ENCODE measurements at regions not wholly inside any gene's neighbourhood (a gene's known extent, or its start where the extent isn't known, plus 50 kb on each side); places are given as distances from the start of the nearest gene placed in this dataset.

DNA sequence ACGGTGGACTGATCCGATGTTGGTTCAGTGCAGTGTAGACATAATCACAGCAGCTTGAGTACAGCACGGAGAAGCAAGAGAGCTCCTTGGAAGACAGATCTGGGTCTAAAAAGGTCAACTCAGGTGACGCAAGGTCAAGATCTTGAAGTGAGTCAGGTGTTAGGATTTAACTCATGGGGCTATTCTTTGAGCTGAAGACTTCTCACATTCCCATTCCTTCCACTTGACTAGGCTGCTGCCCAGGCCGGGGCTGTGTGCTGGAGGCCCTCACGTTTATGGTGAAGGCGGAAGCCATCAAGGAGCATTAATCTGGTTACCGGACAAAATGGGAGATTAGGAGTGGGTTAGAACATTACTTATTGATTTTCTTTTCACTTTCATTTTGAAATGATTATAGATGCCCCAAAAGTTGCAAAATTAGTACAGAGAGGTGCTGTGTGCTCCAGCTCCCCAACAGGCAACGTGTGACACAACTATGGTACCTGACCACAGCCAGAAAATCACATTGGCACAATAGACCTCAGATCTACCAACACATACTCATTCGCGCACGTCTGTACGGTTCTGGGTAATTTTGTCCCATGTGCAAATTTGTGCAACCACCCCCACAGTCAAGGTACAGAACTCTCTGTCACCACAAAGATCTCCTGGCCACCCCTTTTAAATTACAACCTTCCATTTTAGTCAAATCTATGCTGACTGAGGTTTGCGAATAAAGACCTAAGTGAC, 77.6 kb upstream of the SEC11C start:
- Mint-ChIP-seq H3K4me1 (ENCODE audit: low read depth) (no peaks in the 10 kb centered on the region), H3K27me3 (ENCODE audit: low read depth) (peaks cover 6% of the 10 kb centered on the region), H3K27ac (no peak overlapping the region), H3K36me3 (ENCODE audit: low read depth) (no peaks in the 10 kb centered on the region), H3K9me3 (ENCODE audit: insufficient read depth) (no peaks in the 10 kb centered on the region), H3K4me3 (no peak overlapping the region)
- no peak for DNase-seq
- POLR2A ChIA-PET = no interaction called here
- no peak for ATAC-seq
- CTCF ChIA-PET = interaction anchor here (3.6 kb wide), 1 partner anchor 8 kb away, joined by 11 read pairs; no protein-coding TSS in a partner anchor

DNA sequence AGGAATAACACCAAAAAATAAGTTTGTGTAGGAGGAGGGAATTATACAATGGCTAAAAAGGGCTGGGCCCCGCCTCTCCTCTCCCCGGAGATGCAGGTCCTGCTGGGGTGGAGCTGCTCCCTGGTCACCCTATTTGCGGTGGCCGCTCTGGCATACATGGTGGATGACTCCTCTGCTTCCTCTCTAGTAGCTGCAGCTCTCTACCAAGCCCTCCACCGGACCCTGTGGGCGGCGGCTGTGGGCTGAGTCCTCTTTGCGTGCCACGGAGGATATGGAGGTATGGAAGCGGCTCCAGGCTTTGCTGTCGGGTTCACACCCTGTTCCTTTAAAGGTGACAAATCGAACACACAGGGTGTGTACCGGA, 77.1 kb upstream of the SEC11C start:
- Mint-ChIP-seq H3K4me3 (no peak overlapping the region), H3K27me3 (ENCODE audit: low read depth) (peaks cover 6% of the 10 kb centered on the region), H3K27ac (no peak overlapping the region), H3K4me1 (ENCODE audit: low read depth) (no peaks in the 10 kb centered on the region), H3K9me3 (ENCODE audit: insufficient read depth) (no peaks in the 10 kb centered on the region), H3K36me3 (ENCODE audit: low read depth) (no peaks in the 10 kb centered on the region)
- ChIA-PET POLR2A (no interaction called here), CTCF (no interaction called here)
- ATAC-seq = no peak
- DNase-seq = no peak

- DNase-seq = no peak
- no peaks in the 10 kb centered on the region for H3K36me3 Mint-ChIP-seq (ENCODE audit: low read depth)
- ChIA-PET CTCF (no interaction called here), POLR2A (no interaction called here)
- H3K4me3 Mint-ChIP-seq = no peak overlapping the region
- H3K27me3 Mint-ChIP-seq (ENCODE audit: low read depth) = peaks cover 8% of the 10 kb centered on the region
- no peaks in the 10 kb centered on the region for H3K4me1 Mint-ChIP-seq (ENCODE audit: low read depth)
- ATAC-seq = no peak
- no peak overlapping the region for H3K27ac Mint-ChIP-seq
- H3K9me3 Mint-ChIP-seq (ENCODE audit: insufficient read depth) = no peaks in the 10 kb centered on the region
Observed at GRCh38 chr18:59063300-59063906, 76.3 kb upstream of the SEC11C start.

DNA sequence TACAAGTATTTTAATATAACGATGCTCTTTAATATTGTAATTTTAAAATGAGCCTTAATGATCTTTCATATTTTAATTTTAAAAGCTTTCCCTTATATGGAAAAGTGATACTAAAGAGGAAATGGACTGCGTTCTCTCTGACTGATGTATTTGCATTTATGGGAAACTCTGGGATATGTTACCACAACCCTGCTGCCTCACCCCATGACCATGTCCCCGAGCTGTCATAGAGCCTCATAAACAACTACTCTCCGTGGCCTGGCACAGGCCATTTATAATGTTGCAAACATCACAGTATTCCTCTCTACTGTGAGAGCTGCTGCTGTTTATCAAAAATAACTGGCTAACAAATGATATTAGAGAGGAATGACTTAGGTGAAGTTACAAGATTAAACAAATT, 75.8 kb upstream of the SEC11C start:
- Mint-ChIP-seq H3K27ac (no peak overlapping the region), H3K9me3 (ENCODE audit: insufficient read depth) (no peaks in the 10 kb centered on the region), H3K4me1 (ENCODE audit: low read depth) (no peaks in the 10 kb centered on the region), H3K27me3 (ENCODE audit: low read depth) (peaks cover 9% of the 10 kb centered on the region), H3K4me3 (no peak overlapping the region), H3K36me3 (ENCODE audit: low read depth) (no peaks in the 10 kb centered on the region)
- ATAC-seq = no peak
- CTCF ChIA-PET = no interaction called here
- POLR2A ChIA-PET = no interaction called here
- no peak for DNase-seq

DNA sequence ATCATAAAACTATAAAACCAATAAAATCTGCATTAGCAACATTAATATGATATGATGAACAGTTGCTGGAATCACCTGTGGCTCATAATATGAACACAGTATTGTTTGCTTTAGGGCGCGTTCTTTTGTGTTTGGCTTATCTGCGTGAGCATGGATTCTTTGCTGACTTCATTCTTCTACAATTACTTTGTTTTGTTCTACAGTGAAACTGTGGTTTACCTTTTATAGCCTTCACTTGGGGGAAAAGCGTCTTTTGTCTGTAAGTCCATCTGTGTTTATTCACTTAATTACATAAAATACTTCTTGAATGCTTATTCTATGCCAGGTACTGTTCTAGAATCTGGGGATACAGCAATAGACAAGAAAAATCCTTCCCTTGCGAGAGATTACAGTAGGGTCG, 74.0 kb upstream of the SEC11C start:
- ChIA-PET POLR2A (no interaction called here), CTCF (interaction anchor here (1.2 kb wide), 1 partner anchor 297 kb away, joined by 4 read pairs; no protein-coding TSS in a partner anchor)
- Mint-ChIP-seq H3K9me3 (ENCODE audit: insufficient read depth) (no peaks in the 10 kb centered on the region), H3K4me1 (ENCODE audit: low read depth) (no peaks in the 10 kb centered on the region), H3K4me3 (no peak overlapping the region), H3K36me3 (ENCODE audit: low read depth) (no peaks in the 10 kb centered on the region), H3K27me3 (ENCODE audit: low read depth) (peaks cover 13% of the 10 kb centered on the region), H3K27ac (no peak overlapping the region)
- ATAC-seq (no peak), DNase-seq (no peak)

DNA sequence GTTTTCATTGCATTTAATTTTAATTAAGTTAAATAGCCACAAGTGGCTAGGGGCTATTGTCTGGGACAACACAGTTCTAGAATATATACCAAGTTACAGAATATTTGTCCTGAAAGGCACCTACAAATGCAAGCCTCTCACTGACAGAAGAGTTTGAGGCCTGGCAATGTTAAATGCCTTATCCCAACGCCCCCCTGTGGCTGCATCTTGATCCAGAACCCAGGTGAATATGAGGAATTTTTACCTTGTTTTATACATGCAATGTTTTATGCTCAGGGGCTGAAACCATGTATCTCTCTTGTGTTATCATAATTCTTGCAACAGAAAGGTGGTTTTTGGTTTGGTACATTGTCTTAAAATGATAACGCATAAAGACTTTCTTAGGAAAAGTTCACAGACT, 71.8 kb upstream of the SEC11C start:
- CTCF ChIA-PET = no interaction called here
- no peaks in the 10 kb centered on the region for H3K4me1 Mint-ChIP-seq (ENCODE audit: low read depth)
- H3K4me3 Mint-ChIP-seq = no peak overlapping the region
- ATAC-seq (no peak), DNase-seq (no peak)
- H3K27me3 Mint-ChIP-seq (ENCODE audit: low read depth) = peaks cover 13% of the 10 kb centered on the region
- POLR2A ChIA-PET = no interaction called here
- H3K36me3 Mint-ChIP-seq (ENCODE audit: low read depth) = no peaks in the 10 kb centered on the region
- no peaks in the 10 kb centered on the region for H3K9me3 Mint-ChIP-seq (ENCODE audit: insufficient read depth)
- H3K27ac Mint-ChIP-seq = no peak overlapping the region

GRCh38 chr18:59068276-59069071, 71.2 kb upstream of the SEC11C start:
- Mint-ChIP-seq H3K4me3 (no peak overlapping the region), H3K9me3 (ENCODE audit: insufficient read depth) (no peaks in the 10 kb centered on the region), H3K4me1 (ENCODE audit: low read depth) (no peaks in the 10 kb centered on the region), H3K36me3 (ENCODE audit: low read depth) (no peaks in the 10 kb centered on the region), H3K27ac (no peak overlapping the region), H3K27me3 (ENCODE audit: low read depth) (peaks cover 13% of the 10 kb centered on the region)
- ChIA-PET CTCF (interaction anchor here (1.2 to 5.1 kb wide), 2 partner anchors 288 to 301 kb away, joined by 7 to 47 read pairs; no protein-coding TSS in a partner anchor), POLR2A (no interaction called here)
- ATAC-seq (no peak), DNase-seq (no peak)

DNA sequence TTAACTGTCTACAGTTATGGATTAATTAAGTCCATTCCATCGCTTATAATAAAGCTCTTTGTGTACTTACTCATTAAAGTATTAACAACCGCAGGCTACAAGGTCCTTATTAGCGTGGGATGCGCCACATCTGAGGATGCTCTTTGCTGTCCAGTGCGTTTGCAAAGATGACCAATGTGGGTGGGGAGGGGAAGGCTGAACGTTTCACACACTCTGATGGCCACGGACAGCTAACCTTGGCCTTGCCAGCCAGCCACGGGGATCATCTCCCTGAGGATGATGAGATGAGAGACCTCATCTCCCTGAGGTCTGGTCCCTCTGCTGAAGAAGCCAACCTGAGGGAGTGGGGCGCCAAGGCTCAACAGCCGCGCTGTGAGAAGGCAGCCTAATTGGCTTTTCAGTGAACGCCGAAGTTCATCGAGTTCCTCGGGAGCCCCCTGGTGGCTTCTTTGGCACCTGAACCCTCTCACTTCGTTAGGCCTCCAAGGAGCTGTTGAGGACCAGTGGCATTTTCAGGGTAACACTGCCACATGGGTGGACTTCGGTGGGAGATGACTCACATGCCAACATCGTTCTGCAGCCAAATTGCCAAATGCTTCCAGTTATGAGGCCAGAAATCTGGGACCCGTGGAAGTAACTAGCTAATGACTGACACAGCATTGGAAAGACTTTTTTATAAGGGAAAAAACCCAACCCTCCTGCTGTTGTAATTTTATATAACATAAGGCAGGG, 69.3 kb upstream of the SEC11C start:
- H3K36me3 Mint-ChIP-seq (ENCODE audit: low read depth) = no peaks in the 10 kb centered on the region
- peak; percentile 88 for ATAC-seq

GRCh38 chr18:59072727-59073421, 66.8 kb upstream of the SEC11C start:
- no peak for DNase-seq
- Mint-ChIP-seq H3K27me3 (ENCODE audit: low read depth) (peaks cover 10% of the 10 kb centered on the region), H3K9me3 (ENCODE audit: insufficient read depth) (no peaks in the 10 kb centered on the region), H3K4me1 (ENCODE audit: low read depth) (no peaks in the 10 kb centered on the region), H3K4me3 (no peak overlapping the region), H3K36me3 (ENCODE audit: low read depth) (no peaks in the 10 kb centered on the region), H3K27ac (no peak overlapping the region)
- ATAC-seq = no peak
- POLR2A ChIA-PET = no interaction called here
- CTCF ChIA-PET = interaction anchor here (0.9 to 5.1 kb wide), 5 partner anchors 12 to 308 kb away, joined by 4 to 47 read pairs (median 13); no protein-coding TSS in a partner anchor

More for the DNA sequence above, 69.3 kb upstream of the SEC11C start:
- no peak overlapping the region for H3K4me3 Mint-ChIP-seq
- H3K4me1 Mint-ChIP-seq (ENCODE audit: low read depth) = no peaks in the 10 kb centered on the region
- peaks cover 13% of the 10 kb centered on the region for H3K27me3 Mint-ChIP-seq (ENCODE audit: low read depth)
- no peaks in the 10 kb centered on the region for H3K9me3 Mint-ChIP-seq (ENCODE audit: insufficient read depth)
- peak; percentile 83 for DNase-seq
- ChIA-PET POLR2A (interaction anchor here (0.8 kb wide), 1 partner anchor 11 kb away, joined by 4 read pairs; no protein-coding TSS in a partner anchor), CTCF (interaction anchor here (0.6 to 5.1 kb wide), 23 partner anchors 10 to 701 kb away, joined by 3 to 47 read pairs (median 4); no protein-coding TSS in a partner anchor)
- H3K27ac Mint-ChIP-seq = no peak overlapping the region

DNA sequence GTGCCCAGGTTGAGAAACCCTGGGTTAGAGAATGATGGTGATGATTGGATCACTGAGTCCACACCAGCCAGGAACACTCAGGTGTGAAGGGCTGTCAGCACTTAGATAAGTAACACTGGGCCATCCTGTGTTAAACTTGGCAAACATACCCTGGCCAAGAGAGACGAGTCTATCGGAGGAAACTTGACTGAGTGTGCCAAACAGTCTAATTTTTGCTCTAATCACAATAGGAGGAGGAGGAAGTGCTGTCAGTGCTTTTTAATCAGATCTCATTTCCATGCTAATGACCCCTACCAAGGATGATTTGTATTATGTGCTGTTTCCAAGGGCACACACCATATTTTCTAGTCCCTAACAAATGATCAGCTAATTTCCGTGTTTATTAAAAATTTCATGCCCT, 63.8 kb upstream of the SEC11C start:
- Mint-ChIP-seq H3K4me1 (ENCODE audit: low read depth) (no peaks in the 10 kb centered on the region), H3K9me3 (ENCODE audit: insufficient read depth) (no peaks in the 10 kb centered on the region), H3K4me3 (no peak overlapping the region), H3K27me3 (ENCODE audit: low read depth) (peaks cover 5% of the 10 kb centered on the region), H3K27ac (no peak overlapping the region), H3K36me3 (ENCODE audit: low read depth) (no peaks in the 10 kb centered on the region)
- CTCF ChIA-PET = no interaction called here
- POLR2A ChIA-PET = no interaction called here
- DNase-seq (no peak), ATAC-seq (no peak)

- no peak overlapping the region for H3K27ac Mint-ChIP-seq
- POLR2A ChIA-PET = no interaction called here
- no peak for DNase-seq
- H3K4me3 Mint-ChIP-seq = no peak overlapping the region
- no peak for ATAC-seq
- no peaks in the 10 kb centered on the region for H3K9me3 Mint-ChIP-seq (ENCODE audit: insufficient read depth)
- no peaks in the 10 kb centered on the region for H3K36me3 Mint-ChIP-seq (ENCODE audit: low read depth)
- CTCF ChIA-PET = interaction anchor here (1.3 kb wide), 1 partner anchor 9 kb away, joined by 4 read pairs; no protein-coding TSS in a partner anchor
- H3K4me1 Mint-ChIP-seq (ENCODE audit: low read depth) = peaks cover 3% of the 10 kb centered on the region
- peaks cover 12% of the 10 kb centered on the region for H3K27me3 Mint-ChIP-seq (ENCODE audit: low read depth)
Observed at GRCh38 chr18:59079264-59079663, 60.4 kb upstream of the SEC11C start.
